Astrocyte of the hippocampus (primary cell): ENCODE measurements at regions not wholly inside any gene's neighbourhood (a gene's known extent, or its start where the extent isn't known, plus 50 kb on each side); places are given as distances from the start of the nearest gene placed in this dataset.

Source experiments
- DNase-seq: peaks from one replicate; pipeline ENCODE4 v3.0.0; 2011; ENCODE audit warnings: low read depth, low spot score

DNA sequence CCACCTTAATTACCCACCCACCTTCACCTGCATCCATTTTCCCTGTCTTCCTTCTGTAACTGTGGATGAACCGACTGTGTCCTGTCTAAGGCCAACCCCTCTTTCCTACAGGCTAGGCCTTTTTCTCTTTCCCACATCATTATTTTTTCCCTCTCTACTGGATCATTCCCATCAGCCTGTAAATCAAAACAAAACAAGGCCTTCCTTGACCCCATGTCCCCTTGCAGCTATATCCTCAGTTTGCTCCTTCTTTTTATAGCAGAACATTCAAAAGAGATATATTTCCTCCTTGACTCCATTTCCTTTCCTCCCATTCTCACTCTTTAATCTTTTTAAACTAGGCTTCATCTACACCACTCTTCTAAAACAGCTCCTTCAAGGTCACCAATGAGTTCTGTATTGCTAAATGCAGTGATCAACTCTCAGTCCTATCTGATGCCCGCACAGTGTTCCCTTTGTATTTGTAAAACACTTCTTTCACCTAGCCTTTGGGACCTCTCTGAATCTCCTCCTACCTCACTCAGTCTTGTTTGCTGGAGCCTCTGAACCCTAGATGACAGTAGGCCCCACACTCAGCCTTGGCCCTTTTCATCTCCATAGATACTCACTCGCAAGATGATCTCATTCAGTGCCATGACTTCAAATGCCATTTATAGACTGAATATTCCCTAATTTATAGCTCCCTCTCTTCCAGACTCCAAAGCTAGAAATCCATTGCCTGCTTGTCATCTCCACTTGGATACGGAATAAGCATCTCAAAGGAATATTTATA is 55.7 kb downstream of the CXCR4 start:
- DNase-seq: no peak

DNA sequence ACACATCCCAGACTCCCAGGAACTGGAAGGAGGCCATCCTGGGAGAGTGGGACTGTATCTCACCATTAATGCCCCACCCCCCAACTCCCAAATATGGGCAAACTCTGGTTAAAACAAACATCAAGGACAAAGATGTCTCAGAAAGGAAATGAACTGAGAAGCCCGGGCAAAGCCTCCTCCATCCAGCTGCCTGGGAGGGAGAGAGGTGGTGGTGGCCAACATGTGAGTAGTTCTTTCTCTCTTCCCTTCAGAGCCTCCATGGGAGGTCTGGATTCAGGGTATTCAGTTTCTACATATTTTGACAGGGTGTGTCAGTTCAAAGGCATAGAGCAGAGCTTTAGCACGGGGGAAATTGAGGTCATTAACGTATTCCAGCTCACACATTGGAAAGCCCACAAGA is 57.5 kb downstream of the CXCR4 start:
- DNase-seq: peak; percentile 45

DNA sequence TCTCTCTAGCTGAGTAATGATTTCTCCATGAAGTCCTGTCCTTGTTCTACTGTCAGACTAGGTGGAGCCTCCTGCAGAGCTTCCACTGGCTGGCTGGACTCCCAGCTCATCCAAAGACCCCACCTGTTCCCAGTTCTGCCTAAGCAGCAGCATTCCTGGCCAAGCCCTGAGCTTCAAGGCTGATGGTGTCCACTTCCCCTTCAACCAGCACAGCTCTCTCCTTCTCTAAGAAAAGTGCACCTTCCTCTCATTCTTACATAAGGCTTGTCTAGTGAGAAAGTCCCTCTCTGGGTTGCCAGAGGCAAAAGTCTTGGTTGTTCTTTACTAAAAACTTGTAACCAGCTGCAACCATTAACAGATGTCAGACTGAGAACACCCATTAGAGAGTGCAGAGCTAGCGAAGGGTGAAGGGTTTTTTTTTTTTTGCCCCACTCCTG is 58.9 kb downstream of the CXCR4 start:
- DNase-seq: no peak

DNA sequence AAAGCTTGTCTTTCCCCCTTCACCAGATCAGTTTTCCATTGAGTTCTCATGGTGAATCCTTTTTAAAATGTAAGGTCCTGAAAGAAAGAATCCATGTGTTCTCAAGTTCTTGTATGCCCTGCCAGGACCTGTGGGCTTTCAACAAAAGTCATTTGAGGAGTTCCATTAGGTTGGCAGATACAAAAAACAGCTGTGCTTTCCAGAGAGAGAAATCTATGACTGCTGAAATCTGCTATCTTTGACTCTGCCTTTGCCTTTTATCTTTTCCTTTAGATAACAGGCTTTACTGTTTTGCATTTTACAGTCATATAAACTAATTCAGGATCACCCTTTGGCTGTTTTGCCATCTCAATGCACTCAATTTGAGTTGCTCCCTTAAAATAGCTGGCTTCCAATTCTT is 59.7 kb downstream of the CXCR4 start:
- no peak for DNase-seq

DNA sequence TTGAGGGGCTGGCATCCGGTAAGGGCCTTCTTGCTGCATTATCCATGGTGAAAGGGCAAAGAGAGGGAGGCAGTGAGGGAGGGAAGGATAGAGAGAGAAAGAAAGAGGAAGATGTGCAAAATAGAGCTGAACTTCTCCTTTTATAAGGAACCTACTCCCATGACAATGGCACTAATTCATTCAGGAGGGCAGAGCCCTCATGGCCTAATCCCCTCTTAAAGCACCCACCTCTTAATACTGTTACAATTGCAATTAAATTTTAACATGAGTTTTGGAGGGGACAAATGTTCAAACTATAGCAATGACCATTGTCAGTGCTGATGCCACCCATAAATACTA is 60.2 kb downstream of the CXCR4 start:
- no peak for DNase-seq

DNA sequence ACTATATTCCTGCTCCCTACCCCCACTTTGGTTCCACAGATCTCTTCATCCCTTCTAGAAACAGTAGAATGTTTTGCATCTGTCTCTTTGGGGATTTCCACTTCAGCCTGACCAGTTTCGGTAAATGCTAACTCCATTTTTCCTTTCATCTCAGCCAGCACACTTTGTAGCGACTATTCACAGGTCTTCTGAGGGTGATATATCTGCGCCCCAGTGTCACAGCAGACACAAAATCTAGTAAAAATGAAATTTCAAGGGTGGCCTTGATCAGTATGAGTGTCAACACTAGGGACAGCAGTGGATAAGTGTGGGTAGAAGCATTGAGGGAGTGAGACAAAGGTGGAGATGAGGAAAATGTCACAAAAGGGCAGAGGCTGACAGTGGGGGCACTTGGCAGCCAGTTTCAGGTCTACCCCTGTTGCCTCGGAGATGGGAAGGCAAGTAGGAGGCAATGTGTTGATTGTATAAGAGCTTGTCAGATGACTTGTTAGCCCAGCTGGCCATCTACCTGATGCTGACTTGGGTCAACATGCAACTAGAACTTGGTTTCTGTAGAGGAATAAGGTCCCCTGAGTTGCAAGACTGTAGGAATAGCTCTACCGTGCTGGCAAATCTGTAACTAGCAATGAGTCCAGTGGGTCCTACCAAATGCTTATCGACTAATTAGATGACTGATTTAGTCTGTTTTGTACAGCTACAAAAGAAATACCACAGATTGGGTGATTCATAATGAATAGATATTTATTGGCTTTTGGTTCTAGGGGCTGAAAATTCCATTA is 60.7 kb downstream of the CXCR4 start:
- no peak for DNase-seq

DNA sequence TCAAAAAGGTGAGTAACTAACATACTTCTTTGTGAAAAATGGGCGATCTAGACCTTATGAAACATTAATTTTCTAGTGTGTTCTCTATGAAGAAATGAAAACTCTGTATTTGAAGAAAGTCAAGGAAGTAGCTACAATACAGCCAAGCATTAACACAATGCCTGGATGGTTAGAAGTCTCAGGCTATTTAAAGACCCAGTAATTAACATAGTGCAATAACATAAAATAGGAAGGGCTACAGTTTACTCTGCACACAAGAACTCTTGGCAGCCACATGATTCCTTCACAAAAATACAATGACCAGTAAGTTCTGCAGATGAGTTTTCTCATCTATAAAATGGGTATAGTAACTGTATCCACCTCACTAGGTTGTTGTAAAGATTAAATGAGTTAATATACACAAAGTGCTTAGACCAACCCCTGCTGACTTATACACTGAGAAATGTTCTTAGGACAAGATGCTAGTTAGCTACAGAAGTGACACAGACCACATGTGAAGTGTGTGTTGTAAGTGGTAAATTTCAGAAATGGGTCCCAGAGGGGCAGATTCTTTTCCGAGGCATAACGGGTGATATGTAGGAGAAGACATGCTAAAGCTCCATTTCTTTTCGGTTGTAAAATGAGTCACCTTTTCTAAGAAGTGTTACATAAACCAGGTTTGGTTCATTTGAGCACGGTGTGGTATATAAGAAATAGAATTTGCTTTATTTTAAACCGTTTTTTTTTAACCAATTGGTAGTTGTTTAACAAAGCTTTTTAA is 61.8 kb downstream of the CXCR4 start:
- no peak for DNase-seq

DNA sequence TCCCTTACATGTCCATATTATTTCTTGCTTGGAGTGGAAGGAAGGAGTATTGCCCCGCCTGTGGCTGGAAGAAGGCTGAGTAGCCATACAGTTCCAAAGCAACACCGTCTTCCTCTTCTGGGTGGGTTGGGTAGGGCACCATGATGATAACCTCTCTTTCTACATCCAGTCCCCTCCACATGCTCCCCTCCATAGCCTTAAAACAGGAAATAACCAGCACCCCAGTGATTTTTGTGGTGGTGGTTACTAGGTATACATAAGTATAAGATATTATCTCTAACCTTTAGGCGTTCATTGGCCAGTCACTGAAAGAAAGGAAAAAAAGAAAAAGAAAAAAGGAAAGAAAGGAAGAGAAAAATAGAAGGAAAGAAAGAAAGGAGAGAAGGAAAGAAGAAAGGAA is 63.1 kb downstream of the CXCR4 start:
- no peak for DNase-seq

DNA sequence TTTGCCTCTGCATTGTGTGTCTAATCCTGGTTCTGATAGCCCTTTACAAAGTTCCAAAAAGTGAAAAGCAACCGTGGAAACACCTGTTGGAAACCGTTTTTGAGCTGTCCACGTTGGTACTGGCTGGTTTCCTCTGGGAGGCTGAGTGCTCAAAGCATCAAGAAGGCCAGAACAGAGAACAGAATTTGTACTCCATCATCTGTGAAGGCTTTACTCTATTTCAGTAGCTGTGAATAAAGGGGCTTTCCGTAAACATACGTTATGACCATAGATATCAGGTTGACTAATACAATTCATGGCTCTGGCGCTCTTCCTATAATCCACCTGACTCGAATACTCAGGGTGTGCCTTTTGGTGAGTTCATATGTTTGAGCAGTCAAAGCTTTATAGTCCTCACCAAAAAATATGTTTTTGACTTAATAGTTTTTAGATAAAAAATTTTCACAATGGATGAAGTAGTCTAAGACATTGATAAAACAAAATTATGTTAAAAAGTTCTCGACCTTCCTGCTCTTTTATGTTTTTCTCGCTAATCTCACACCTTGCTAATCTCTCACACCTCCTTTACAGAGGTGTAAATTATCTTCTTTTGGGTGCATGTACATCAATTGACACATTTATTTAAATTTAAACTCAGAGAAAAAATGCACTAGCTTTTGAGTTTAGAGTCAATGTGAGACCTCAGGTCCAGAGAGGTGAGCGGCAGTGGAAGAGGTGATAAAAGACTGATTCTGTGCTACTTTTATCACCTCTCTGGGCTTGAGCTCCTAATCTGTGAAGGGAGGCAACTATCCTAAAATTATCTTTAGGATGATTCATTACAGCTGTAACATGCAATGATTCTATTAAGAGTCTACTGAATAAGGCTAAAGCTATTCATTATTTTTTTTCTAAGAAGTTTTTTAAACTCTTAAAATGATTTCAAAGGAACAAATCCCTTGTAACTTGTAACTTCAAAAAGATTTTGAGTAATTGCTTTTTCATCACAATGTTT is 65.3 kb downstream of the CXCR4 start:
- DNase-seq: no peak

DNA sequence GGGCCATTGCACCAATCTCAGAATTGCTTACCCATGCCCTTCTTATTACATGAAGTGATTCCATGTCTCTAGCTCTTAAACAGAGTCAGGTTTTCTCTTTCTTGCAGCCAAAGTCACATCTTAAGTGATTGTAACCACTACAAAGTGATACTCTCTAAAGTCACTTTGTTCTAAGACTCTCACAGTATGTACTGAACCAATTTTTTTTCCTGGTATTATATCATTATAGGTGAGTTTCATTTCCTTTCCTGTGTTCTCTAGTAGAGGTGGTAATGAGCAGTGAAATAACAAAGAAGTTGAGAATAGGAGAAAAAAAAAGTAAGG is 66.3 kb upstream of the DARS1 start:
- DNase-seq: no peak

DNA sequence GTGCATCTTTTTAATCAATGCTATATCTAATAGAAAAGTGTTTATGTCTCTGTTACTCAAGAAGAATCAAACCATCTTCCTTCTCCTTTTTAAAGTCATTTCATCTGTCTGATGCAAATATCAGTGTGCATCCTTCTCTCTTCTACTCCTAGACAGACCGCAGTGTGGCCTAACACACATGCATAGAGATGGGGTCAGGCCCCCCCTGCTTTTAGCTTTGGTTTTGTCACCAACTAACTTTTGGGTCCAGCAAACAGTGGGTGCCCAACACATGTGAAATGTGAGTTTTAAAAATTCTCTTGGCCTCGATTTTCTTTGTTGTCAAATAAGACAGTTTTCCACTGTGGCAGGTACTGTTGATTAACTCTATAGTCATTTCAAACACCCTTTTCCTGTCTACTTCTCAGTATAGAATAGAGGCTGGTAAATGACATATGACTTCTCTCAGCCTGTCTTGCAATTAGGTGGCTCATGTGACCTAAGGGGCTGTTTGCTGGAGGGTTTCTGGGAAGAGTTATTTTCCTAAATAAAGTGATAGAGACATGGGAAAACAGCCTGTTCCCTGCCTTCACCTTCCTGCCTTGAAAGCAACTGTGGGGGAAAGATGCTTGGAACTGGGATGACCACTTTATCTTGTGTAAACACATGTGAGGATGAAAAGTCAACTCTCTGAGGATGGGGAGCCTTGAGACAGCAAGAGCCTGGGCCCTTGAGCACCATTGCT is 65.7 kb upstream of the DARS1 start:
- no peak for DNase-seq

DNA sequence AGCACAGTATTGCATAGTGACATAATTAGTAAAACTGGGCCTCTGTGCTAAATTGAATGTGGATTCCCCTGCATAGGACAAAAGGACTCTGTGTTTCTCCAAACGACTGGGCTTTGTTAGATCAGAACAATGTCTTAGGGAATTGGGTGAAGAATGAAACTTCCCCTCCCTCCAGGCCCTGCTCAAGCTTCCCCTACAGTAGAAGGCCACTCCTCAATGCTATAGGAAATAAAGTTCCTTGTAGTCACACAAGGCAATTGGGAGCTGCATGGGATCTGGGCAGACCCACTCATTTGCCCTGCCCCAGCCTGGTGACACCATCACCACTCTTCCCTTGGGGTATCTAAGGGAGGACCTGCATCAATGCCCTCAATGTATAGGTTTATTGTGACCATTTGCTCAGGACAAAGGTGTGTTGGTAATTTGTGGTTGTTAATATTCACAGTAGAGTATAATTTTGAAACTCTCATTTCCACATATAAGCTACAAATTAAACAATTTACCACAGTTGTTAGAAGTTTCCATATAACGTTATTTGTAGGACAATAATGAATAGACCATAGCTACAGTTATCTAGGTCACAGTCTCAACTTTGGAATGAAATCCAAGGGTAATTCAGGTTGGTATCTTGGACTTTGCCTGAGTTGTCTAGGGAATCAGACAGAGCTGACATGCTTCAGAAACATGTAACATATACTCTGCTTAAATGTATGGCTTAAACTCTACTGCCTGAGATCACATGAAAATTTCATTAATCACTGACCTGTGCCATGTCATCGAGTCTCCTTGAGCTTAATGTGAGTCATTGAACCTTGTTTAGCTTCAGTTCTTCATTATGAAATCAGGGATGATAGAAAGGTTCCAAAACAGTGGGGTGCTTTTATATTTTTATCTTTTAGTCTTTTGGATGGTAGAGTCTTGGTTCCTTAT is 64.8 kb upstream of the DARS1 start:
- DNase-seq: no peak

DNA sequence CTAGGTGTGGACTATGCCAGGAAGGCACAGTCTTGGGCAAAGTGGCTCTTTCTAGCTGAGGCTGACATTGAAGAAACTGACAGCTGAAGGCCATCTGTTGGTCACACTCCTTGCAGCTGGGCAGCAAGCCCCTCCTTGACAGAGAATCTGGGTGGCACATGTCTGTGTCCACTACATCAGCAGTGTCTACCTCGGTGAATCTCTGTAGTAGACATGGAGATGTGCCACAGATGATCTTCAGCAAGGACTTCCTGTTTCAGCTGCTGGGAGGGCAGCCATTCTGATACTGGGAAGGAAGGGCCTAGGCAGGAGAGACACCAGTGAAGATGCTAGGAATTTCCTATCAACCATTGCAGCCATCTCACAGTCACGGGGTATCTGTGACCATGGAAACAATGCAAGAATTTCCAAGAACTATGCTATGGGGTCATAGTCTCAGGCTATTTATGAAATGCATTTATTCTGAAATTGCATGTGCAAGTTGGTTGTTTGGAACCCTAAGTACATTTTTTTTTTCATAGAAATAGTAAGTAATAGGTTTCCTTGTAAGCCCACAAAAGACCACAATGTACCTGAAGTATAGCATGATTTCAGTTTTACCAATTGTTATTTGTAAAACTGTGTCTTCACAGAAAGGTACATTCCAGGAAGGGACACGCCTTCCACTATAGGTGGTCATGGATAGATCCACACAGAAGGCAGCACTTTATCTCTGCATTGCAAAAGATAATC is 63.8 kb upstream of the DARS1 start:
- no peak for DNase-seq

DNA sequence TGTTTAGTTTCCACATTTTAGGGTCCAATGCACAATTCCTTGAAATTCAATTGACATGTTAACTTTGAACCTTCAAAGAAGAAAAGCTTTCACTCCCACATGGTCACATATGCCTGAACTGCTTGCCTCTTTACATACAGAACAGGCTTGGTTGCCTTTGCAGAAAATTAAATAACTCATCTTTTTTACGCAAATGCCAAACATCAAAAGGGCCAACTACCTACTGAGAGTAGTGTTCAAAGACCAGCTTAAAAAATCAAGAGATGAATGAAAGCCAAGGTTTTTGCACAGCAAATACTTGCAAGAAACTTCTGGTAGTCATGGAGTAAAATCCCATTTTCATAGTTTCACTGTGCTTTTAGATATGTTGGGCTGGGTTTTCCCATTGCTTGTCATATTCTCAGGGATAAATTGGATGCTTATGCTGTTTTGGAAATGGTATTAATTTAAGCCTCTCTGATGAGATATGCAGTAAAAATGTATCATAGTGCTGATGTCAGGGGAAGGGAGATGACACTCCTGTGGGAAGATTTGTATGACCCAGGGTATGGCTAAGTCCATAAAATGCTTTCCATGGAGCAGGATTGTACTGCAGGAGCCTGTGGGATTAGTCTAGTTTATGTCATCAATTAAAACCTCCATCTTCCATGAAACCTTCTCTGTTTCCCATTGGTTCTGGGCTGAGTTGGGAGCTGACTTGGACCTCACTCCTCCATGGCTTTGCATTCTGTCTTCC is 60.6 kb upstream of the DARS1 start:
- DNase-seq: no peak

DNA sequence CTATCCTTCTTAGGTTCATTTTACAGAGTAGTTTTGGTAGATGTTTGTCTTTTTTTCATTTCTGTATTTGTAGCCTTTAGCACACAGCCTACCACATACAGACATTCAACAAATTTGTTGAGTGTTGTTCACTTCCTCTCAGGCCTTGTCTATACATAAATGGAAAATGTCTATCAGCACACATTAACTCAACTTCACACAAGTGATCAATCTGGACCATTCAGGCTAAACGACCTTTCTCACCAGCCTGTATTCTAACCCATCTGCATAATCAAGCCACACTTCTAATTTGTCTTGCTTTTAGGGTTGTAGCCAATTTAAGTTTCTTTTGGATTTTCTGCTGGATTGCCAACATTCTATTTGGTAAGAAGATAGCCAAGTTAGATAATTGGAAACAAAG is 59.9 kb upstream of the DARS1 start:
- DNase-seq: no peak
